GM12891 (cell line): ENCODE measurements at regions not wholly inside any gene's neighbourhood (a gene's known extent, or its start where the extent isn't known, plus 50 kb on each side); places are given as distances from the start of the nearest gene placed in this dataset.
"Not testable (repeated sequence)": the region's sequence is repeated elsewhere in the genome, so short reads cannot be mapped to it uniquely, and the experiment has no call there.

ENCODE experiments used
- DNase-seq: peaks from one replicate; pipeline ENCODE4 v3.0.0; 2011; ENCODE audit warnings: low spot score; ENCODE audit not compliant: insufficient read length
- FAIRE-seq: peaks from 2 replicates; lab custom pipeline; 2011; peaks lifted over from hg19 to GRCh38; lab: Jason Lieb, UNC
- PAX5 ChIP-seq: IDR thresholded peaks from 2 replicates; pipeline ENCODE4 v1.6.1; 2011; ENCODE audit warnings: low read length, moderate library complexity, mild to moderate bottlenecking; ENCODE audit not compliant: insufficient read depth, severe bottlenecking
- POLR2A ChIP-seq: IDR thresholded peaks from 2 replicates; pipeline ENCODE4 v1.6.1; 2011; ENCODE audit warnings: low read depth, low read length, control low read depth
- POLR2AphosphoS5 ChIP-seq: IDR thresholded peaks from 2 replicates; pipeline ENCODE4 v1.6.1; 2011; ENCODE audit warnings: low read depth, low read length, control low read depth
- POU2F2 ChIP-seq: IDR thresholded peaks from 2 replicates; pipeline ENCODE4 v1.6.1; 2011; ENCODE audit warnings: low read depth, mild to moderate bottlenecking, control low read depth, low read length, moderate library complexity
- SPI1 ChIP-seq: IDR thresholded peaks from 2 replicates; pipeline ENCODE4 v1.6.1; 2011; ENCODE audit warnings: low read depth, low read length, control low read depth
- TAF1 ChIP-seq: IDR thresholded peaks from 2 replicates; pipeline ENCODE4 v1.6.1; 2011; ENCODE audit warnings: low read depth, low read length, control low read depth

DNA sequence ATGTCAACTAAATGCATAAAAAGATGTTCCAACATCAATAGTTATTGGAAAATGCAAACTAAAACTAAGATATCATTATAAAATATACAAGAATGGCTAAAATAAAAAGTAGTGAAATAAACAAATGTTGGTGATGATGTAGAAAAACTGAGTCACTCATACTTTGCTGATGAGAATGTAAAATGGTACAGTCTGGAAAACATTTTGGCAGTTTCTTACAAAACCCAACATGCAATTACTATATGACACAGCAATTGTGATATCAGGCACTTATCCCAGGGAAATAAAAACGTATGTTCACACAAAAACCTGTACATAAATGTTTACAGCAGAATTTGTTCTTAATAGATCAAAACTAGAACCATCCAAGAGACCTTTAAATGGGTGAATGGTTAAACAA is 182.6 kb downstream of the RTL9 start:
- DNase-seq (no peak), FAIRE-seq (no peak)
- TF ChIP-seq SPI1 = no peak
- no peak for TF ChIP-seq PAX5
- no peak for TF ChIP-seq POLR2A
- TF ChIP-seq TAF1 = no peak
- TF ChIP-seq POU2F2 = no peak
- TF ChIP-seq POLR2AphosphoS5 = no peak

DNA sequence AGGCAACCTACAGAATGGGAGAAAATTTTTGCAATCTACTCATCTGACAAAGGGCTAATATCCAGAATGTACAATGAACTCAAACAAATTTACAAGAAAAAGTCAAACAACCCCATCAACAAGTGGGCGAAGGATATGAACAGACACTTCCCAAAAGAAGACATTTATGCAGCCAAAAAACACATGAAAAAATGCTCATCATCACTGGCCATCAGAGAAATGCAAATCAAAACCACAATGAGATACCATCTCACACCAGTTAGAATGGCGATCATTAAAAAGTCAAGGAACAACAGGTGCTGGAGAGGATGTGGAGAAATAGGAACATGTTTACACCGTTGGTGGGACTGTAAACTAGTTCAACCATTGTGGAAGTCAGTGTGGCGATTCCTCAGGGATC is 192.2 kb downstream of the RTL9 start:
- not testable (repeated sequence) for DNase-seq, FAIRE-seq

DNA sequence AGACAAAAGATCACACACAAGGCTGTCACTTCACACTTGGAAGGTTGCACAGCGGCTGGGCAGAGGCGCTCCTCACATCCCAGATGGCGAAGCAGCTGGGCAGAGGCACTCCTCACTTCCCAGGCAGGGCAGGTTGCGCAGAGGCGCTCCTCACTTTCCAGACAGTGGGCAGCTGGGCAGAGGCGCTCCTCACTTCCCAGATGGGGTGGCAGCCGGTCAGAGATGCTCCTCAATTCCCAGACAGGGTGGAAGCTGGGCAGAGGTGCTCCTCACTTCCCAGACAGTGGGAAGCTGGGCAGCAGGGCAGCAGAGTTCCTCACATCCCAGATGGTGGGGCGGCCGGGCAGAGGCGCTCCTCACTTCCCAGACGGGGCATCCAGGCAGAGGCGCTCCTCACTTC is 199.2 kb downstream of the RTL9 start:
- TF ChIP-seq TAF1 (no peak), PAX5 (no peak), SPI1 (no peak), POLR2A (no peak), POLR2AphosphoS5 (no peak), POU2F2 (no peak)
- FAIRE-seq = no peak
- no peak for DNase-seq

DNA sequence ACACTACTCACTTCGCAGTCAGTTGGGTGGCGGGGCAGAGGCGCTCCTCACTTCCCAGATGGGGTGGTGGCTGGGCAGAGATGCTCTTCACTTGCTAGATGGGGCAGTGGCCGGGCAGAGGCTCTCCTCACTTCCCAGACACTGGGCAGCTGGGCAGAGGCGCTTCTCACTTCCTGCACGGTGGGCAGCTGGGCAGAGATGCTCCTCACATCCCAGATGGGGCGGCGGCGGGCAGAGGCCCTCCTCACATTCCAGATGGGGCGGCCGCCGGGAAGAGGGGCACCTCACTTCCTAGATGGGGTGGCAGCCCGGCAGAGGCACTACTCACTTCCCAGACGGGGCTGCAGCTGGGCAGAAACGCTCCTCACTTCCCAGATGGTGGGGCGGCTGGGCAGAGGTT is 199.8 kb downstream of the RTL9 start:
- FAIRE-seq (no peak), DNase-seq (no peak)
- no peak for TF ChIP-seq POLR2A
- no peak for TF ChIP-seq POU2F2
- no peak for TF ChIP-seq PAX5

DNA sequence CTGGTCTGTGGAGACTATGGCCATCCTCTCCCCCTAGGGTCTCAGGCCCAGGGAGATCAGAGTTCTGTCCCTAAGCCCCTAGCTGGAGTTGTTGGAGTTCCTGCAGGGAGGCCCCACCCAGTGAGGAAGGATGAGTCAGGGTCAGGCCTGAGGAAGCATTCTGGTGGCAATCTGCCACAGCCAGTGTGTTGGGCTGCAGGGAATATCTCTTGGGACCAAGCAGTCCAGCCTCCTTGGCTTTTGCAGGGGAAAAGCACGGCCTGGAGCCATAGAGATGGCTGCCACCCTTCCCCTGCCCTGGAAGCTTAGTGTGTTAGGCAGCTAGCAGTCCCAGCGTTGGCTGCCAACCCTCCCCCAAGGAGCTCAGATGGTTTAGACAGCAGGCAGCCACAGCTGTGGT is 202.4 kb downstream of the RTL9 start:
- FAIRE-seq = no peak
- DNase-seq = no peak
- no peak for TF ChIP-seq POU2F2
- no peak for TF ChIP-seq SPI1
- TF ChIP-seq POLR2A = no peak
- TF ChIP-seq PAX5 = no peak
- no peak for TF ChIP-seq POLR2AphosphoS5
- TF ChIP-seq TAF1 = no peak

DNA sequence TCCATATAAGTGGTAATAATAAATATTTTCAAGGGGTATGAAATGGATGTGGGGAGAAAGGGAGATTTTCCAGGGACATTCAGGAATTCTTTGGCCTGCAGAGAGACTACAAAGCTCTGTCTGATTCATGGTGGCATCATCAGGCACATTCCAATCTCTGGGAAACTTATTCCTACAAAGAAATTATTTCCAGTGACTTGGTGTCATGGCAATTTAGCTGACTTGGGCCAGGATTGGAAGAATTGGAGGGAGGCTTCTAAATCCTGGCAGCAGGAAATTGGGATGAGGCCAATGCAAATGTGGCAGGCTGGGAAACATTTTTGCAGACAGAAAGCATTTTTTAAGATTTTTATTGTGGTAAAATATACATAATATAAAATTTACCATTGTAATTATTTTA is 204.6 kb downstream of the RTL9 start:
- FAIRE-seq = no peak
- no peak for DNase-seq
- TF ChIP-seq TAF1 (no peak), PAX5 (no peak), SPI1 (no peak), POU2F2 (no peak), POLR2AphosphoS5 (no peak), POLR2A (no peak)

DNA sequence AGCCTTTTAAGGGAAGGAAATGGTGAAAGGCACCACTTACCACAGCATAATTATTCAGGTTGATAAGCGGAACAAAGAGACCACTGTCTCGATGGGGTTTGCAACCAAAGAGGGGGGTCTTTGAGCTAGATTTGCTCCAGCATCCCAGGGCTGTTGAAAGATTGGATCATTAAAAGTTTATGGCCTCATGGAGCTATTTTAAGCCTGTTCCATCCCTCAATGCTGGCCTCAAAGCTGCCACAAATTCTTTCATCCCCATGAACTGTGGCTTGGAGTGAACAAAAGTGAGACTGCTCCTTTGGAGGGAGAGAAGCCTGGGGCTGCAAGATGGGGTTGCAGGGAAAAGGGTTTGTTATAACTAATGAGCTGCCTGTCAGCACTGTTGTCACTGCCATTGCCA is 209.8 kb downstream of the RTL9 start:
- DNase-seq (no peak), FAIRE-seq (no peak)
- no peak for TF ChIP-seq SPI1
- no peak for TF ChIP-seq PAX5
- no peak for TF ChIP-seq POU2F2
- TF ChIP-seq TAF1 = no peak
- no peak for TF ChIP-seq POLR2AphosphoS5
- no peak for TF ChIP-seq POLR2A

DNA sequence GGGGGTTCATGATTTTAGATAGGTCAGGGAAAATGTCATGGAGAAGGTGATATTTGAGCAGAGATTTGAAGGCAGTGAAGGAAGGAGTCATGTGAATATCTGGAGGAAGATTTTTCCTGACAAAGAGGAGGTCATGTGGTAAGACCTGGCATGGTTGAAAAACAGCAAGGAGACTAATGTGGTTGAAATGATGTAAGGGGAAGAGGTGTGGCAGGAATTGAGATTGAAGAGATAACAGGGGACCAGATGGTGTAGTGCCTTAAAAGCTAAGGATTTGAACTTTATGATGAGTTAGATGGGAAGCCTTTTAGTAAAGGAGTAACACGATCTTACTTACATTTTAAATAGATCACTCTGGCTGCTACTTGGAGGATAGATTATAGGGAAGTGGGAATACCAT is 210.9 kb downstream of the RTL9 start:
- FAIRE-seq = no peak
- no peak for TF ChIP-seq TAF1
- TF ChIP-seq POLR2A = no peak
- no peak for TF ChIP-seq PAX5
- TF ChIP-seq POU2F2 = no peak
- no peak for TF ChIP-seq SPI1
- TF ChIP-seq POLR2AphosphoS5 = no peak
- no peak for DNase-seq

DNA sequence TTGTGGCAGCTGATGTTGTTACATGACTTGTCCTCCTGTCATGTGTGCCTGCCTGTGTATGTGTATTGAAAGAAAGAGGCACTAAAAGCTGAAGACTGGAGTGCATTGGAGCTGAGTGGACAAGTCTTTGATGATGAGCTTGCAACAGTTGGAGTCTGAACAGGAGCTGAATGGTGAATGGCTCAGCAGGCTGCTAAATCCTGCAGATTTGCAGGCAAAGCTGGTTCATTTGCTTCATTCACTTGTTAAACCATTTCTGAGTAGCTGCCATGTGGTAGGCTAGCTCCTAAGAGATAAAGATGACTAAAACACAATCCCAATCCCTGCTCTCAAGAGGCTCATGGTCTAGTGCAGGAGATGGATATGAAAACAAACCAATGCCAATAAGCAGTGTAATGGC is 217.3 kb downstream of the CHRDL1 start:
- no peak for TF ChIP-seq POLR2A
- no peak for TF ChIP-seq POLR2AphosphoS5
- no peak for TF ChIP-seq POU2F2
- TF ChIP-seq TAF1 = no peak
- no peak for TF ChIP-seq PAX5
- TF ChIP-seq SPI1 = no peak
- no peak for DNase-seq
- FAIRE-seq = no peak

DNA sequence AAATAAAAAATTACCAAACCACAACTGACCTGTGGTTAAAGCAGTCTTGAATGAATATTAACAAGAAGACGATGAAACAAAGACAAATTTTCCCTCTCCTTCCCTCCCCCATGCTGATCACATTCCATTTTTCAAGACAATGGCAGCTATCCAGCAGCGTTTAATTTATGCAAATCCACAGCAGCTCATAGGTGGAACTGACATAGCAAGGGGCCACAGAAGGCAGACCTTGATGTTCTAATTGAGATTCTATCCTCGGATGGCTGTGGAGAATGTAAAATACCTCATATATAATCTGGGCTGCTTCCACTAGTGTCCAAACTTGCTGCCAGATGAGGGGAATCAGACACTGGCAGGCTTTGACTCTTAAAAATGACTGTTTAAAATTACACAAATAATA is 211.5 kb downstream of the CHRDL1 start:
- no peak for TF ChIP-seq PAX5
- TF ChIP-seq POLR2A = no peak
- no peak for TF ChIP-seq SPI1
- no peak for TF ChIP-seq TAF1
- TF ChIP-seq POU2F2 = no peak
- TF ChIP-seq POLR2AphosphoS5 = no peak
- FAIRE-seq (no peak), DNase-seq (no peak)

DNA sequence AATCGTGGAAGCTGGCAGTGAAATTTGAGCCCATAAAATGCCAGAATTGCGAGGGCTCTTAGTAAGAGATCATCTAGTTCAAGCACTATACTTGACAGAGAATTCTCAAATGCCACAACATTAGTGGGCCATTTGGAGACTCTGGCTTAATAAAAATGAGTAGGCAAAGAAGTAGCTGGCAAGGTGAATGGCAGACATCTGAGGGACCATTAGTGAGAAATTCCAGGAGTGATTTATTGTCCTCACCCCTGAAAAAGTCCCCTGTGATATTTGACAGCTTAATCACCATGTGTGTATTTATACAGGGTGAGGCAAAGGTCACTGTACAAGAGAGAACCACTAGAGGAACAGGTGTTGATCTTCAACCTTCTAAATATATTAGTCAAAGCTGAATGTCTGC is 207.5 kb downstream of the CHRDL1 start:
- TF ChIP-seq POLR2A = no peak
- no peak for TF ChIP-seq SPI1
- no peak for TF ChIP-seq POLR2AphosphoS5
- TF ChIP-seq POU2F2 = no peak
- FAIRE-seq = no peak
- no peak for DNase-seq
